Activated CD8-positive, alpha-beta memory T cell treated with anti-CD3 and anti-CD28 coated beads, Interleukin-2, amount 50 U/mL, for 1 hour (primary cell): ENCODE measurements at regions not wholly inside any gene's neighbourhood (a gene's known extent, or its start where the extent isn't known, plus 50 kb on each side); places are given as distances from the start of the nearest gene placed in this dataset.
"Not testable (repeated sequence)": the region's sequence is repeated elsewhere in the genome, so short reads cannot be mapped to it uniquely, and the experiment has no call there.

Experiments used
- DNase-seq: peaks from one replicate; pipeline ENCODE4 v3.0.0-alpha.2; 2020; ENCODE audit errors: extremely low read depth

DNA sequence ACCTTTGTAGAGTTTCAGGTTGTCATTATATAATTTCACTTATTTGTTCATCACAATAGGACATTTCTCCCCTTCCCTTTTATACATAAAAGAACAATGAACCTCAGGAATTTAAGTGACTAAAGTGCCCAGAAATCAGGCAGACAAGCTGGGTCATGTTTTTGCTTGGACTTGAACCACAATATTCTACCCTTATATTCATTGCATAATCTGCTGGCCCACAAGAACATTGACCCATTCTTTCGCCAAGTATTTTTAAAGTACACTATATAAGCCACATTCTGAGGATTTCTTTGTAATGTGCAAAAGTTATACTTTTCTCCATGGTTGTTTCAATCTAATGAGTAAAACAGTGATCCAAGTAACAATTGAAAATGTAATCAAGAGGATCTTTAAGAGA lies 637.5 kb upstream of the SLIT2 start:
- no peak for DNase-seq

DNA sequence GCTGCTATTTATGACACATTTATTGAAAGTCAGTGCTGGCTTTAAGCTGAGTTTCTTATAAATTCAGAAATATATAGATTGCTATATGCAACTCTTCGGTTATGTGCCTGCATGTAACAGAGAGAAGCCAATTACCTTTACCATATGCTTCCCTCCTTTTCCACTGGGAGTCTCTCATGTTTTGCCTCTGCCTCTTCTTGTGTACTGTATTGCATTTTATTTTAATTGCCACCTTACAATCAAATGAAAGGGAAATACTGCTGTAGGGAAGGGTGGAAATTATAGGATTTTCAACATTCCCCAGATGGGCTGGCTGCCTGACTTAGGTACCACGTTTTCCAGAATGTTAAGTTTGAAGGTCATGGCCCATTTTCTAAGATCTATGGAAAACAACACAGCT lies 655.4 kb upstream of the SLIT2 start:
- no peak for DNase-seq

DNA sequence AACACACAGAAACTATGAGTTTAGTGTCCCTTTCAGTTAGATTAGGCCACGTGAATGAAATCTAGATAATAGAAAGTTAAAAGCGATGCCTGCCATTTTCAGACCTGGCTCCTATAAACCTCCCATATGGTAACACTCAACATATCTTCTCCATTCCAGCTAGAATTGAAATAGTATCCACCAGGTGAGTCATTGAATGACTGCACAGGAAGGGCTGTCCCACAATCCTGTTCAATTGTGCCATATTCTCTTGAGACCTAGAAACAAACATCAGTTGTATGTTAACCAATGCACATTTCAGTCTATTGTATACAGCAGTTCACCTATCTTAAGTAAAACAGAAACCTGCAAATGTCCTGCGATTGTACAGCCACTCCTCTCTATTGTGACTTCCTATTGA lies 659.3 kb upstream of the SLIT2 start:
- no peak for DNase-seq

DNA sequence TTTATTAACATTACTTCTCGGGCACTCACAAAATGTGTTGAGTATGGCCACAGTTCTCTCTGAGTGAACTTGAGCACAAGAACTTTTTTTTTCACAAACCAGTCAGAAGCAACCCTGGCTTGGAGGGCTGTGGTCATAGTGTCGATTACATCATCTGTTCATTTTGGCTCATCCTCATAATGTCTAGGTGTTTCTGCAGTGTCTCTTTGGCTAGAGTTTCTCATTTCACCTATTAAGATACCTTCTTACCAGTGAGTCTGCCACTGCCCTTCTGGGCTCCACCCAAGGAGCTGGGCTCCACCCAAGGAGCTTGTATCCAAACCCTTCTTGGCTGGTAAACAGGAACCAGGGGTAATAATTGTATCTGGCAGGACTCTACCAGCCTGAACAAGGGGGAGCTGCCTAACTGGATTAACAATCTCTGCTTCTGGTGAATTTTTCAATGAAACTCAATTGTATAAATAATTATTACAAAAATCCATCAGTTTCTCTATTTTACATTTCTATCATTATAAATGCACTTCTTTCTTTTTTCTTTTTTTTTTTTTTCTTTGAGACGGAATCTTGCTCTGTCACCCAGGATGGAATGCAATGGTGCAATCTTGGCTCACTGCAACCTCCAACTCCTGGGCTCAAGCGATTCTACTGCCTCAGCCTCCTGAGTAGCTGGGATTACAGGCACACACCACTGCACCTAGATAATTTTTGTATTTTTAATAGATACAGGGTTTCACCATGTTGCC lies 667.7 kb upstream of the SLIT2 start:
- no peak for DNase-seq

DNA sequence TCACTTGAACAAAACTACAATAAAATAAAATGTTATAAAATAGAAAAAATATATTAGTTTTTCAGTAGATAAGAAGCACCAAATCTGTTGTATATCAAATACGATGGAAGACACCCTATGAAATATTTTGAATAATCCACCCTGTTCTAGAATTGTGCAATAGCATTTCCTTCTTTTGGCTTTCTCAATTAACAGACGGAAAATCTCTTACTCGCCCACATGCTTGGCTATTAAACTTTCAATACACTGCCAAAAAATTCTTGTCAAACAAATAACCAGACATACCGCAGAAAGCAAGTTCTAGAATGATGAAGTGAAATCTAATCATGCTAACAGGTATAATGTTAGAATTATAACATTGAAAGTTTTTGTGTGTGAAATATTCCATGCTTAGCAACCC lies 671.6 kb upstream of the SLIT2 start:
- DNase-seq = no peak

DNA sequence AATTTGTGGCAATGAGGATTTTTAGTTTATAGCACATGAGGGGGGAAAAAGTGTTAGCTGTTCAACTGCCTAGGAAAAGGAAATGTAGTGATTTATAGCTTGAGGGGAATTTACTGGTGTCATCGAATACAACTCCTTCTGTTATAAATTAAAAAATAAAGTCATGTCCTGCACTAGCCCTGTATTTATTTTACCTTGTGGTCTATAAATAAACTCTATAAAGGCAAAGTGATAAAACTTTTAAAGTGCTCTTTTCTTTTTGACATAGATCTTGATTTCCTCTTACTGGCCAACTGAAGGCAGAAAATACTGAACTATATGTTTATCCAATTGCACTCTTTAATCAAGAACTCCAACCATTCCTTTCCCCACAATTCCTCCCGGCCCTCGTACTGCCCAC lies 672.1 kb upstream of the SLIT2 start:
- DNase-seq = no peak

DNA sequence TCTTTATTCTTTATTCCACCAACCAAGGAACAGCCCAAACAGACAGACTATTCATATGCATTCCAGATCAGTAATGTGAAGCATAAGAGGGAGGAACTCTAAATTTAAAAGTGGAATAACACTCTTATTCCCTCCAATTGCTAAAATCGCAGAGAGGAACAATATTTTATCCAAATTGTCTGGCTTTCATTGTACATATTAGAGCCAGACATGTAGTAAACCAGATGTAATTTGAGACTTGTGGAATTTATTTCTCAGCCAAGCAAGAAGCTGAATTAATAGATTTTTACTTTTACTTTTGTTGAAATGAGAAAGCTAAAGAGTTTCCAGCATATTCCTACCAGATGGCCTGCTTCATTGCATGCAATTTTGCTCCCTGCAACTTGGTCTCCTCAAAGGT lies 674.6 kb upstream of the SLIT2 start:
- no peak for DNase-seq

DNA sequence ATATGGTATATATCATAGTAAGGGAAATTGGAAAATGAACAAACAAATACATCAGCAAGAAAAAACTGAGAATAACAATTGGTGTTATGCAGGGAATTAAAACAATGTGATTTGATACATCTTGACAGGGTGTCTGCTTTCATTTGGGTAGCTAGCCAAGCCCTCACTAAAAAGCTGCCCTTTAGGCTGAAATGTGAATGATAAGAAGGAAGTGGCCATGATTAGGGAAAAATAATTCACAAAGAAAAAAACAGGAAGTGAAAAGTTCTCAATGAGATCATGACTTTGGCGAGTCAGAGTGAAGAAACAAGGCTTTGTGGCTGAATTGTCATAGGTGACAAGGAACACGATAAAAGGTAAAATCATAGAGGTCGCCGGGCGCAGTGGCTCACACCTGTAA lies 675.8 kb upstream of the SLIT2 start:
- DNase-seq = no peak

DNA sequence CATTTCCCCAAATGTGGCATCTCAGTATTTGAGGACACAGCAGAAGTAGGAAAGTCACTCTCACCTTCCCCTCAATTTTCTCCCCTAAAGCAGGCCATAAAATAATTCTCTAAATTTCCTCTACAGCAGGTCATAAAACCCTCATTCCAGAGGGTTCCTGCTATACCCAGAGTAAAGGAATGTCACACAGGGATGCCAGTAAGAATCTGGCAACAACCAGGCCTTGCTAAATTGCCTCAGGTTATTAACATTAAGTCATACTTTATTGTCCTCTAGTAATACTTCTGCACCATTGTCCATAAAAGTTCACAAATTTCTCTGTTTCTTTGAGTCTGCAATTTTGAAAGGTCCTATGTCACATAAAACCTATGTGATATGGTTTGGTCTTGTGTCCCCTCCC lies 685.7 kb upstream of the SLIT2 start:
- DNase-seq = no peak

DNA sequence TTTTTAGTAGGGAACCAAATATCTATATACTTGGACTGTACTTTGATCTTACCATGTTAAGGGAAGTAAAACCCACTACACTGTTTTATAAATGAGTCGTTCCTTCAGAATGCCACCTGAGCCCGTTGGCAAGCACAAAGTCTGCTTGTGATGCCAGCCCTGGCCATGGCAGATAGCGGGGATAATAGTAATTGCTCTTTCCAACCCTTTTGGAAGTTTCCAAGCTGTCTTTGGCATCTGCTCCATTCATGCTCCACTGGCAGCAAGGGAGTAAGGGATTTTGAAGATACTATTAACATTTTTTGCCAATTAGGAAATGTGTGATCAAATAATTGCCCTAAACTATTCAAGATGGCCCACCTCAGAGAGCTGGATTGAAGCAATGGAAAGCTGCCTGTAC lies 689.2 kb upstream of the SLIT2 start:
- no peak for DNase-seq

DNA sequence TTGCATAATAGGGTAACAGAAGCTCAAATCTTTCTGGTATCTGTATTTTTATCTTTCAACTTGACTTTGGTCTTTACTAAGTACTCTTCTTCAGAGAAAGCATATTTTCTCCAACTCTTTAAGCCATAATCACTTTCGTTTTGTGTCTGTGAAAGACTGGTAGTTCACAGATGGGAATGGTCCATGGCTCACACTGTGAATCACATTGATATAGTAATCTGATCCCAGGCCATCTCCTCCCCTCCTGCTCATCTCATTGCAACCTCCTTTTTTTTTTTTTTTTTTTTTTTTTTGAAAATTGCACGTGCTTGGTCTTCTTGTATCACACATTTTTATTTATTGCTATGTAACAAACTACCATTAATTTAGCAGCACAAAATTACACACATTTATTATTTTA lies 694.5 kb upstream of the SLIT2 start:
- no peak for DNase-seq

DNA sequence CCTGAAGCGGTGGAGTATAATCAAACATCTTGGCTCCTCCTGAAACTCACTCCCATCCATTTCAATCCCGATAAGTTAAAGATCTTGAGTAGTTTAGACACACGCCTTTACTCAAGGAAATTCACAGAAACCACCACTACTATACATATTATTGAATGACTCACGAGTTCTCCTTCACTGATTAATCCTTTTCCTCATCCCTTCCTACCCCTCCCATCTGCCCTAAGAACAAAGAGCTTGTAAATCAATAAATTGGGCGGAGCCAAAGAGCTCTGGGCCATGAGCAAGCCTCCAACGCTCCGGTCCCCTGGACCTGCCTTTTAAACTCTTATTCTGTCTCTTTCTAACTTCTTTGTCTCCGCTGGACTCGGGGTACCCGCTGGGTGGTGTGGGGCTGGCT lies 695.4 kb upstream of the SLIT2 start:
- DNase-seq = not testable (repeated sequence)

DNA sequence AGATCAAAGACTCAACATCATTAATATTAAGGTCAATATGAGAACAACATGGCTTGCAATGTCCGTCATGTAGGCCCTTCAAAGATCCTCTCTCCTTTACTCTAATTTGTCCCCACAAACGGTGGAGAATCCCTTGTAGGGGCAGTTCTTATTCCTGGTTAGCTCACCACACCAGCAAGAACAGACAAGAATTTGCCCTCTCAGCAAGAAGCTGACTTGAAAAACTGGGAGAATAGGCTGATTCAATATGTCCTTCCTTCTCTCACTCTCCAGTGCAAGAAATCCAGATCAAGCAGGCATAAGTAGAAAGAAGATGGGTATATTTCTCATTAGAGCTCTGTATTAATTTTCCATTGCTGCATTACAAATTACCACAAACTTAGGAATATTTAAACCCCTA lies 704.2 kb upstream of the SLIT2 start:
- DNase-seq = no peak

DNA sequence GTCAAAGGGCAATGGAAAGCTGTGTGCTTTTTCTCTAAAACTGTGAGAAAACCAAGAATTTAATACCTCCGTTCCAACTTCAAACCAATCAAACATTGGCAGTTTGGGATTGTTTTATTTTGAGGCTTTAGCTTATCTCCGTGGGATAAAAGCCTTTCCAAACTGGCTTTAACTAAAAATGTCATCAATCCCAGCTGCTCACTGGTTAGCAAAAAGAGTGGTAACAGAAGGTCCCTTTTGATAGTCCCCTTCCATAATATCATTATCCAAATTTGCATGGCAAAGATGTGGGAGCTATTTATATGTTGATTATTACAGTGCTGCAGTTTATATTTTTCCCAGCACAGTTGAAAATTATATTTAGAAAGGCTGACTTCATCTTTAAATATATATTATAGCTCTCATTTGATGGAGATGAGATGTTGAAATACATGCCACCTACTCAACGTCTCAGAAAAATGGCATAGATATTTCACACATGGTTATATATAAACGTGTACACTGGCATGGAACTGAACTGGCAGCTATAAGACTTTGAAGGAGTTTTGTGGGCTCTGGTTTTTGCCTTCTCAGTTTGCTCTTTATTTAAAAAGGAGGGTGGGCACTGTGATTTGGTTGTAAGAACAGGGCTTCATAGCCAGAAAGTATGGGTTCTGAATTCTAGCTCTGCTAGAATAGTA lies 707.1 kb upstream of the SLIT2 start:
- no peak for DNase-seq

DNA sequence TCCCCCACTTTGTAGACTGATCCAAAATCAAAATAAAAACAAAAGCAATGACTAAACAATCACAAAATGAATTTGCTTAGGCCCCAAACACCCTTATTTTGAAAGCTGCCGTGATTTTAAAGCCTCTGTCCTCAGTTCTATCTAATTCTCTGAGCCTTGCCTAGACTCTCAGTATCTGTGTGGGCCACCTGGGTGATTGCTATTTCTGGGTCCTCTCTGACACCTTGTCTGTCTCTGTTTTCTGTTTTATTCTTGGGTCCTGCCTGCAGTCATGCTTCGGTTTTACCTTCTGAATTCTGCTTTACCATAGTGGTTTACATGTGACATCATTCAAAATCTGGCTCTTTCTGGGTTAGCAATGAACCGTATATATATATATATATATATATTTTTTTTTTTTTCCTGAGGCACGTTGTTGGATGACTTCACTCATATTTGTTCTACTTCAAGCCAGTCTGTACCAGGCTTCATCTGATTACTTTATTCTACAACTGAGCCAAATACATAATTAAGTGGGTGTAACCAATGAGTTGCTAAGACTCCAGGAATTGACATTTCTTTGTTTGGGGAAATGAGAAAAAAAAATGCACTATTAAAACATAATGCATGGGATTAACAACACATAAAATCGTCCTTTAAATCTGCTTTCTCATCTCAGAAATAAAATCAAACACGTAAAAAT lies 710.7 kb upstream of the SLIT2 start:
- no peak for DNase-seq

DNA sequence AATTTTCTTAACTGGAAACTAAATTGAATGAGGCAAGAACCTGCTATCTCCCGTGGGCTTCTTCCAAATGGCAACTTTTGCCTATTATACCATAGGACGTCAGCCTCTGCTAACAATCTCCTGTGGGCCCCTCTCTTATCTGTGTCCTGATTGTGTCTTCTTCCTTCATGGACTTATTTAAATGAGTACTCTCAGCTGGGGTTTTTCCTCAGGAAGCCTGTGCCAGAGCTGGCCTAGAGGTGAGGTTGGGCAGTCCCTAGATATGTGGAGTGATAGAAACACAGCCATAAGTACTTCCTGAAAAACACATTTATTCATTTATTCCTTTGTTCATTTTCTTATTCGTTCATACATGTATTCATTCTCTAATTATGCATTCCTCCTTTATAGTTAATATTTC lies 712.5 kb upstream of the SLIT2 start:
- no peak for DNase-seq

DNA sequence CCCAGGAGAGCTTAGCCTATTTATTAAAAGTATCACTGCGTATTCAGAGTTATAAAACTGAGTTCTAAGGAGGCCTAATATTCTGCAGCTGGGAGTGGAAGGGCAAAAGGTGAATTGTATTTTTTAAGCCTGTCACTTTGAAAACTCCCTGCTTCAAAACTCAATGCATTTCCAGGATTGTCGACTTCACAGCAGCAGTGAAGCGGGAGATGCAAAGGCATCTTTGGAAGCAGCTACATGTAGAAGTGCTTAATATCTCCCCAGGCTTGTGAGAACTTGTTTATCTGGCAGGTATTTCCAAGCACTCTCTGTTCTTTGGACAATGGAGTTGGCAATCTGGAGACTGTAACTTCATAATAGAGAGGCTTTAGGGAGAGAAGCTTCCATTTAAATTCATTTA lies 717.5 kb upstream of the SLIT2 start:
- no peak for DNase-seq

DNA sequence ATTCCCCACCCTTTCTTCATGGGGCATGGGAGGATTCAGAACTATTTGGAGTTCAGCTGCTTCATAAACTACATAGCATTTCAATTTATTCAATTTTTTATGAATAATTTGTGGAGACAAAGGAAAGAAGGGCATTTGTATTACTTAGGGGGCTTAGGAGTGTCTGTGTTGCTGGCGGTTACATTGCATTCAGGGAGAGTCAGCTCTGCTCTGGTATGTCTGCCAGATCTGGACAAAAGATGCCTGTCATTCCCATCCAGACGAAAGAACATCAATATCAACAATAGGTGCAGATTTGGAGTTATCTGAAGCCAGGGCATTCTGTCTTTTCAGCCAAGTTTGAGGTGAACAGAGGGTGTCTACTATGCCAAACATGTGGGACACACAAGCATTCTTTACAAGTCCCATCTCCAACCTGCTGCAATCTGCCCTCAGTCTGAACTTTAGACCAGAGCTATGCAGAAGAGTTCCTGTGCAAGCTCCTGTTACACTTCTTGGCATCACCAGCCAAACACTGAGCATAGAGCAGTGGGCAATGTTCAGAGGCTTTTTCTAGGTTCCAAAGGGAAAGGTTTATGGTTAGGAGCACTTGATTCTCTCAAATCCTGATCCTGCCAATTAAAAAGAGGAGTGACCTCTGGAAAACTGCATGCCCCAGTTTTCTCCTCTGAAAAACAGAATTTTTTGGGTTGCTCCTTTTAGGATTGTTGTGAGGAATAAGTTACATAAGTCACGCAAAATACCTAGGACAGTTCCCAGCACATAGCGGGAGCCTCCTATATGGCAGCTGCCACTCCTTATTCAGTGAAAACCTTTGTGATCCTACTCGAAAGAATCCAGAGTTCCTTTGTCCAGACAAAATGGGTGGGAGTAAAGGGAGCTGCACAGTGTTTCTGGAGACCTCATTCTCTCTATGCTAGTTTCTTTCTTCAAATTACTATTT lies 719.5 kb upstream of the SLIT2 start:
- no peak for DNase-seq

DNA sequence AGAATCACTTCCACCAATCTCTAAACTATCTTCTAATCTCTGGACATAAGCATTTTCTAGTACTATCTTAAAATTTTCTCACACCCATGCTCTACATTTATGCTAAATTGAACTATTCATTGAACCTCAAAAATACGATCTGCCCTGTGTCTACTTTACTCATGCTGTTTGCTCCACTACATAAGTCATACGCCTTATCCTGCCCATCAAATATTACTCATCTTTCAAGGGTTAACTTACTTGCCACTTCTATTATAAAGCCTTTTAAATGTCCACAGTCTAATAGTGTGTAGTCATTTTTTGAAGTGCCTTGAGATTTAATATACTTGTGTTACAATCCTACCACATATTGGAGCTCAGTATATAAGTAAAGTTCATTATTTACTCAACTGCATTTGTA lies 727.7 kb upstream of the SLIT2 start:
- DNase-seq = no peak

DNA sequence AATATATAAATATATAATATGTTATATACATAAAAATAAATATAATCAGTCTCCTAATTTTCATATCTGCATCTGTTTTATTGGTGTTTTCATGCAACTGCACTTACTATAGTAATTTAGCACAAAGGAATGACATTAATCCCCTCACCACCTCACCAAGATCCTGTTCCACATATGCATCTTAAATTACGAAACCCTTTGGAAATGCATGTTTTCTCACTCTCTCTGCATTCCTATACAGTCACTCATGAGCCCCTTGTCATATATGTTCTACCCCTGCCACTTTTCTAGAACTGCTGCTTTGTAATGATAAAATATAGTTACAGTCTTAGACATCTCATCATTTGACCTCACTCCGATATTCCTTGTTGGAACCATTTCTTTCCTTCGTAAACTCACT lies 728.7 kb upstream of the SLIT2 start:
- no peak for DNase-seq

DNA sequence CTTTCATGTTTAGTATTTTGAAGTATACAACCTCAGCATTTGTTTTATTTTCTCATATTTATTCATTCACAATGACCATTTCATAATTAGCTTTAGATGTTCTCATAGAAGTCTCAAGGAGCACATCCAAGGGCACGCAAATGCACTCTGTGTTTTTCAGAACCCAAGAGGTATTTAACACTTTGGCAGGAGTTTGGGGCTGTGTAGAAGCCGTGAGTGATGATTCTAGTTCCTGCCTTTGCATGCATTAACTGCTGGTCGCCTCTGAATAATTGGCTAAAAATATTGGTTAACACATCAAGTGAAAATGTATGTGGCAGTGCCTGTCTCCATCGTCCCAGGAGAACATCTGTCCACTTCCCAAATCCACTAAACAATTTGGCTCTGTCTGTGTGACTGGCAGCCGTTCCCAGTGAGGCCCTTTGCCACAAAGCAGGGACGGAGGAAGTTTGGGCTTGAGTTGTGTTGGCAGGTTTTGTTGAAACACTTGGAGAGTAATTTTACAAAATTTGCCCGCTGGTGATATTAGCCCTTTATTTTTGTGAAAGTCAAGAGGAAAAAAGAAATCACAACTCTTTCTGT lies 730.7 kb upstream of the SLIT2 start:
- no peak for DNase-seq
